CD4-positive, alpha-beta T cell treated with Interferon gamma for 1 hour (primary cell): ENCODE measurements at regions not wholly inside any gene's neighbourhood (a gene's known extent, or its start where the extent isn't known, plus 50 kb on each side); places are given as distances from the start of the nearest gene placed in this dataset.
"Not testable (repeated sequence)": the region's sequence is repeated elsewhere in the genome, so short reads cannot be mapped to it uniquely, and the experiment has no call there.

Experiments
- DNase-seq: peaks from one replicate; pipeline ENCODE4 v3.0.0-alpha.2; 2020

DNA sequence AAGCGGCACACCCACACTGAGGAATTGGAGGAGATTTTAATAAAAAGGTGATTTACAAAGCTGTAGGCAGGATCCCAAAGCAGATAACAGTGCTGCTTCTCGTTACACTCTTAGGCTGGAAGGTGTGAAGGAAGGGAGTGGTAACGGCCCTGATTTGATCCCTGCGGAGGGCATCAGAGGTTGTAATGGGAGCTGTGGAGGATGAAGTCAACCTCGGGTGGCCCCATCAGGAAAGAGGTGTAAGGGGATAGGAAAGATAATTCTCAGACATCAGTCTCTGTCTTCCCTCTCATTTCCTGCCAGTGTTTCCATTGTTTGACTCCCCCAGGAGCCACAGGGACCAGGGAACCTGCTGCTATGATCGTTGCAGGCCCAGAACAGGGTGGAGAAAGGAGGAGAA, 245.7 kb upstream of the NOX3 start:
- no peak for DNase-seq

DNA sequence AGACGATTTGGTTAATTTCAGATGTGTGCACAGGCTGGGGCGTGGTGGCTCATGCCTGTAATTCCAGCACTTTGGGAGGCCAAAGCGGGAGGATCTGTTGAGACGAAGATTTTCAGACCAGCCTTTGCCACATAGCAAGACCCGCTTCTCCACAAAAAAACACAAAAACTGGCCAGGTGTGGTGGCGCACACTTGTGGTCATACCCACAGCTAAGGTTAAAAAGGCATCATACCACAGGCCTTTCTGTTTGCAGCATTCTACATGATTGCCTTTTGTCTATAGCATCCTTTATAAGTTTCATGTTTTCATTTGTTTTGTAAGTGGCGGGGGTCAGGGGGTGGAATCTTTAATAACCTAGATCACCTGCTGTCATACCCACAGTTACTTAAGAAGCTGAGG, 239.9 kb upstream of the NOX3 start:
- no peak for DNase-seq

DNA sequence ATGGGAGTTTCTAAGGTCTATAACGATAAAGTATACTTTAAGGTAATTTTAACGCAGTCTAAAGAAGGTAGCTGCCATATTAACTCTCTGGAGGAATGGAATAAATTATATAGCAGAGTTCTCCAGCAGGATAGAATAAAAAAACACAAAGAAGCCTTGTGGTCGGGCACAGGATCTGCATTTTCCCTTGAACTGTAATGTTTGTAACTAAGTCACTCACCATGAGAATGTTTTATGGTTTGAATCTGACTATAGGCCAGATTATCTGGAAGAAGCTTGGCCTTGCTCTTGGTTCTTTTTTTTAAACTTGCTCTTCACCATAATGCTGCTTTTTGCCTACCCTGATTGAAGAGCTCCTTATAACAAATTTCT, 238.8 kb upstream of the NOX3 start:
- DNase-seq: no peak

DNA sequence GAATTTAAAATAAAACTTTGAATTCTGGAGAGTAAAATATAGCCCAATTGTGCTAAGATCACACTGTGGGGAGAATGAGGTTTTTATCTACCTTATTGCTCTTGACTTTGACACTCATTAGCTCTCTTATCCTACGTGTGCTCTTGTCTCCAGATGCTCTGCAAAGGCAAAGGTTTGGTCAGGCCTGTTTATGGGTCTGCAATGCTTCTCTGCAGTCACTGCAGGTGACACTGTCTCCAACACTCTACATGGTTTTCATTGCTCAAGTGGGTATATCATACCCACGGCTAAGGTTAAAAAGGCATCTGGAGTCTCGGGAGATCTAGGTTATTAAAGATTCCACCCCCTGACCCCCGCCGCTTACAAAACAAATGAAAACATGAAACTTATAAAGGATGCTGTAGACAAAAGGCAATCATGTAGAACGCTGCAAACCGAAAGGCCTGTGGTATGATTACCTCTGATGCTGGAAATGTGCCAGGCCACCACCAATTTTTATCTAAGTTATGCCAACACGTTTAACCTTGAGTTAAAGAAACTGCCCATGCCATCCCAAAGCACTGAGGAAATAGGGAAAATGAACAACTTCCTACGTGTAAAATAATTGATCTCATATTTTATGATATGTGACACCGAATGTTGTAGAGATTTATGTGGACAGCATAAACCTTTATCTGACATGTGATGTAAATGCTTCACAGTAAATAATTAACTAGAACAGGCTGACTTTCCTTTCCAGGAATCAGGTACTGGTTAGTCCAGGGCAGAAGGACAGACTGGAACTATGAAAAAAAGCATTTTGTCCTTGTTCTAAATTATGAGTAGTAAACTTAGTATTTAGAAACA, 238.2 kb upstream of the NOX3 start:
- DNase-seq: no peak

- no peak for DNase-seq
Observed at GRCh38 chr6:155690820-155691219, 235.2 kb upstream of the NOX3 start.

DNA sequence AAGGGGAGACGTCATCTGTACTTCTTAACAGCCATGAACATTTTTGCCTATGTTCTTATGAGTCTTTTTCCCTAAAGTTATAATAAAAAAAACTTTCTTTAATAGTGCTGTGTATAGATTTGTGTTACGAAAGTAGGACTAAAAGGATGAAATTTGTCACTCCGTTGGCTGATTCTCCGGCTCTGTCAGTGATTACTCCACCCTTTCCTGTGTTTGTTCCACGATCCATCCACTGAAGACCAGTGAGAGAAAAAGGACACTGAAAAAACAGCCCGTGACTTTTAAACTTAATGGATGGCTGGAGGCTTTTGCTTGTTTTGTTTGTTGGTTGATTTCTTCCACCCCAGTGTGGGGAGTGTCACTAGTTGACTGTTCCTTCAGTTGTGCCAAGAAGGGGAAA, 232.0 kb upstream of the NOX3 start:
- DNase-seq: no peak

- no peak for DNase-seq
Observed at GRCh38 chr6:155684416-155685196, 229.0 kb upstream of the NOX3 start.

DNA sequence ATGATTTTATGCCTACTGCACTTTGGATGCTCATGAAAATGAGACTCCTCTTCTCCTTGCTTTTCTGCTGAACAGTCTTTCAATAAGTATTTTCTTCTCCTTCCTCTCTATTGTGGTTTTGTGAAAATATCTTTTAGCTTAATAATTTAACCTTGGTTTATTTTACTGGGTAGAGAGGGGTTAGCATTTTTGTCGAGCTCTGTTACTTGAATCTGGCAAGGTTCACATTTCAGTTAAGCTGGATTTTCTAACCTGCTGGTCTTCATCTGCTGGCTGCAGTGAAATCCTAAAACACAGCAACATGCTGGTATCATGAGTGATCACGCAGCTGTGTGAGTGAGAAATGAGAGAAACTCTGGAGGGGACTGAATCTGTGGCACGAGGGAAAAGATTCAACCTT, 222.7 kb upstream of the NOX3 start:
- no peak for DNase-seq

DNA sequence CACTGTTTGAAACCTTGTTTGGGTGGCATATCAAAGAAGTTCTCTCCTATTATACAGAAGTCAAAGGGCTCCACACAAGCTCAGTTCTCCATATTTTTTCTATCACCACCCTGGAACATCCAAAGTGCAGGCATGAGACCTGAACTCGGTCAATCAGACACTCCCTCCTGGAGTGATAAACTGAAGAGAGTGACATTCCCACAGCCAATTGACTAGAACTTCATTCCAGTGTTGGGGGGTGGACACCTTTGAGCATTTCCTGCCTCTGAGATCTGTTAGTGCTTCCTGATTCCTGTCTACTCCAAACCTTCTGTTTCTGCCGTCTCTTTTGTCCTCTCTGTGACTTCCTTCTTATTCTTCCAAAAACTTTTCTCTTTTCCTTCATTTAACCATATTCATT, 220.7 kb upstream of the NOX3 start:
- no peak for DNase-seq

DNA sequence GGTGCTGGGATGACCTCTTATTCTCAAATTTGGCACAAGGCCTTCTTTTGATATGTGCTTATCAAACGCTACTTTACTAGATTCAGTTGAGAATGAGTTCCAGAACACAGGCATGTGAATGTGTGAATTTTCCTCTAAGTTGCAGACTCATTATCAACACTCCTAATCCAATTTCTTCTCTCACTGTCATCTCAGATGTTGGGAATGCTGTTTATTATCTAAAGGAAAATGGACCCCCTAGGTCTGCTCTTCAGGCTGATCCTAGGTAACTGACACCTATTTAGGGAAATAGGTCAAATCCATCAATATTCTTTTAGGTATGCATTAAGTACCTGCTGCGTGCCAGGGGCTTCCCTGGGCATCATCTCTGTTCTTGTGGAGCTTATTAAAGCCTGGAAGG, 215.0 kb upstream of the NOX3 start:
- DNase-seq: no peak

GRCh38 chr6:155660251-155660977, 204.8 kb upstream of the NOX3 start:
- DNase-seq: no peak

- no peak for DNase-seq
Observed at GRCh38 chr6:155656024-155656423, 200.4 kb upstream of the NOX3 start.

GRCh38 chr6:155654474-155654873, 198.8 kb upstream of the NOX3 start:
- DNase-seq: no peak

DNA sequence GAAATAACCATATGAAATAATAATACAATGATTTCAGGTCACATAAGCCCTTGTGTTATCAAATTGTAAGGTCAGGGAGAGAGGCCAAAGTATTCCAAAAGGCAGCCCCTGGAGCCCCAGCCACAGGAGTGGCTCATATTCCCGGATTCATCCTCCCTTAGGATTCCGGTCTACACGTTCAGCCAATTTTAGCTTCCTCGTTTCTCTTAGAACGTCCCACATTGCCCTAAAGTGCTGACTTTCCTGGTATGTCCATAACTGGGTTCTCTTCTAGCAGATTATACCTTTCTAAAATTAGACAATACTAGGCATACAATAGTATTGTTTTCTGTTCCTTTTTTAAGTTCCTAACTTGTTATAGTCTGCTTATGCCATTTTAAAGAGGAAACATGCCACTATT, 192.7 kb upstream of the NOX3 start:
- no peak for DNase-seq

DNA sequence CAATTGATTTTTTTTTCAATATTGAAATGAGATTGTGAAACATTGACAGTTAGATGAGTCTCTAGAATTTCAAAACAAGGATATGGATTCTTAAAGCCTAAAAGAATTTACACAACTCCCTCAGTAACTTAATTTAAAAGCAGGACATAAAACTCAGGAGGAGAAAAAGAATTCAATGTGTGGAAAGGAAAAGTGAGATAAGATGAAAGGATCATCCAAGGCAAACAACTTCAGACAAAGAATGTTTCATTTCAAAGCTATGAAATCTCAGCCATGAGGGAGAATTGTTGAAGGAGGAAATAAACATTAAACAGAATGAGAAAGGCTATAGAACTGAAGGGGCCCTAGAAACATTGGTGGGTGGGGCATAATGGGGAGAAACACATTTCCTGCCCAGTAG, 191.7 kb upstream of the NOX3 start:
- no peak for DNase-seq

DNA sequence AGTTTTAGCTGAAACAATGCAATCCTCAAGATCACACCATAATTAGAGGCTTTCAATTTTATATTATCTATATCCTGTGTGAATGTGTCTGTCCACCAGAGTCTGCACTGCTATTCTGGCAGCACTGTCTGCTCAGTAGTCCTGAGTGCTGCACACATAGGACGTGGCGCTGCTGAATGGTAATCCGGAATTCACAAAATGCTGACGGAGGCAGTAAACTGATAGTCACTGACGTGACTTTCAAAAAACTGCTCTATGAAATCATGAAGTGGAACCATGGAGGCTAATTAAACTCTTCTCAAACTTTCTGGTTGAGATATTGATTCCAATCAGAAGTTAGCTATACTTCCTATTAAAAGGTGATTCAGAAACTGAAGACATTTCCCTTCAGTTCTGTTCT, 190.8 kb upstream of the NOX3 start:
- no peak for DNase-seq

DNA sequence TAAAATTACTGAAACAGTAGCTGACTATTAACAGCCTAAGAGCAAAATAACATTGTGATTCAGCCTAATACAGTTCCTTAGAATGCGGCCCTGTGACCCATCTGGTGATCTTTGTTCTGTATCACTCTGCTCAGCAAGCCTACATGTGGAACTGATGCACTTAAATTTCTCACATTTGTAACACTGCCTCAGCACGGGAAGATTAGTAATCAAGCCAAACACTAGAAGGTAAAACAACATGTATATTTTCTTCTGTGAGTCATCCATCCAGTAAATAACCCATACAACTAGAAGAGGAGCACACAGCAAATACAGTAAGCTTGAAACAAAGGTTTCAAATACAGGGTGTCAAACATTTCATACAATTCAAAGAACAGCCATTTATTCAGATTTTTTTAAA, 189.7 kb upstream of the NOX3 start:
- no peak for DNase-seq

DNA sequence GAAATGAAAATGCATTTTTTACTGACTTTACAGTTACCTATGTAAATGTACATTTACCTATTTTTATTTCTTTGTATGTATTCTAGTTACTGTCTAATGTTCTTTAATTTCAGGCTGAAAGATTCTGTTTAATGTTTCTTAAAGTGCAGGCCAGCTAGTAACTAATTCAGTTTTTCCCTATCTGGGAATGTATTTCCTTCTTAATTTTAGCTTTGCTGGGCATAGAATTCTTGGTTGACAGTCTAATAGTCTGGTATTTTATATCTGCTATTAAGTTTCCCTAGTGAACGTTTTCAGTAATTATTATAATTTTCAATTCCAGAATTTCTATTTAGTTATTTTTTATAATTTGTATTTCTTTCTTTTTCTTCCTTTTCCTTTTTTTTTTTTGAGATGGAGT, 186.0 kb upstream of the NOX3 start:
- DNase-seq: no peak

- no peak for DNase-seq
Observed at GRCh38 chr6:155638200-155638599, 182.6 kb upstream of the NOX3 start.

GRCh38 chr6:155635416-155635815, 179.8 kb upstream of the NOX3 start:
- DNase-seq: no peak

GRCh38 chr6:155630085-155630484, 174.4 kb upstream of the NOX3 start:
- DNase-seq: no peak

DNA sequence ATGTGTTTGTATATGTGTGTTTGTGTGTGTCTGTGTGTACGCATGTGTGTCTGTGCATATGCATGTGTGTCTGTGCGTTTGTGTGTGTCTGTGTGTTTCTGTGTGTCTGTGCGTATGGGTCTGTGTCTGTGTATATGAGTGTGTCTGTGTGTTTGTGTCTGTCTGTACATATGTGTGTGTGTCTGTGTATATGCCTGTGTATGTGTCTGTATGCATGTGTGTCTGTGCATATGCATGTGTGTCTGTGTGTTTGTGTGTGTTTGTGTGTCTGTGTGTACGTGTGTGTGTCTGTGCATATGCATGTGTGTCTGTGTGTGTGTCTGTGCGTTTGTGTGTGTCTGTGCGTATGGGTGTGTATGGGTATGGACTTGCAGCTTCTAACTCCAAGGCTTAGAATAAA, 174.0 kb upstream of the NOX3 start:
- no peak for DNase-seq

- no peak for DNase-seq
Observed at GRCh38 chr6:155628306-155628705, 172.7 kb upstream of the NOX3 start.

- not testable (repeated sequence) for DNase-seq
Observed at GRCh38 chr6:155627722-155628212, 172.1 kb upstream of the NOX3 start.
